HG03565 (cell line): ENCODE measurements at regions not wholly inside any gene's neighbourhood (a gene's known extent, or its start where the extent isn't known, plus 50 kb on each side); places are given as distances from the start of the nearest gene placed in this dataset.

Source experiments
- ATAC-seq: cut with Tn5 transposase; IDR thresholded peaks from one replicate; pipeline ENCODE4 v1.9.1; 2021; ENCODE audit warnings: mild to moderate bottlenecking, moderate library complexity; ENCODE audit not compliant: unreplicated experiment

GRCh38 chr2:38207168-38207567 is 131.2 kb upstream of the CYP1B1 start:
- no peak for ATAC-seq

GRCh38 chr2:38203446-38203810 is 127.5 kb upstream of the CYP1B1 start:
- ATAC-seq: no peak

- no peak for ATAC-seq
Measured at GRCh38 chr2:38202713-38203445, 126.9 kb upstream of the CYP1B1 start.

GRCh38 chr2:38201784-38202183 is 125.8 kb upstream of the CYP1B1 start:
- ATAC-seq: no peak

GRCh38 chr2:38200598-38200997 is 124.6 kb upstream of the CYP1B1 start:
- no peak for ATAC-seq

GRCh38 chr2:38199127-38199526 is 123.2 kb upstream of the CYP1B1 start:
- no peak for ATAC-seq

GRCh38 chr2:38194751-38195150 is 118.8 kb upstream of the CYP1B1 start:
- no peak for ATAC-seq

GRCh38 chr2:38192976-38193375 is 117.0 kb upstream of the CYP1B1 start:
- ATAC-seq: no peak

- no peak for ATAC-seq
Measured at GRCh38 chr2:38192046-38192445, 116.1 kb upstream of the CYP1B1 start.

- ATAC-seq: no peak
Measured at GRCh38 chr2:38191516-38191915, 115.6 kb upstream of the CYP1B1 start.

- no peak for ATAC-seq
Measured at GRCh38 chr2:38190542-38191218, 114.7 kb upstream of the CYP1B1 start.

GRCh38 chr2:38187541-38188011 is 111.6 kb upstream of the CYP1B1 start:
- ATAC-seq: no peak

GRCh38 chr2:38185012-38185491 is 109.1 kb upstream of the CYP1B1 start:
- ATAC-seq: peak; percentile 93

- no peak for ATAC-seq
Measured at GRCh38 chr2:38182492-38183003, 106.6 kb upstream of the CYP1B1 start.

GRCh38 chr2:38181806-38182491 is 106.0 kb upstream of the CYP1B1 start:
- ATAC-seq: no peak

GRCh38 chr2:38180754-38181153 is 104.8 kb upstream of the CYP1B1 start:
- no peak for ATAC-seq

- ATAC-seq: peak; percentile 78
Measured at GRCh38 chr2:38178556-38179419, 102.8 kb upstream of the CYP1B1 start.

- ATAC-seq: no peak
Measured at GRCh38 chr2:38178119-38178518, 102.2 kb upstream of the CYP1B1 start.

- no peak for ATAC-seq
Measured at GRCh38 chr2:38176619-38177021, 100.7 kb upstream of the CYP1B1 start.

GRCh38 chr2:38174646-38175423 is 98.9 kb upstream of the CYP1B1 start:
- ATAC-seq: no peak
